IMR-90 (cell line): ENCODE measurements at regions not wholly inside any gene's neighbourhood (a gene's known extent, or its start where the extent isn't known, plus 50 kb on each side); places are given as distances from the start of the nearest gene placed in this dataset.
A peak's percentile ranks its signal among the peaks of the same experiment; 100 is the strongest.

Source experiments
- ATAC-seq: fragments of 200-7000 bp; cut with Tn5 transposase; 2 replicates; pipeline ENCODE4 v1.9.1; 2020; ENCODE audit warnings: low read depth, mild to moderate bottlenecking, moderate library complexity
- BruUV-seq: library from RNA; stranded (reverse); fragments of 400-500 nt; replicated peaks from 2 replicates; lab custom pipeline; 2021; lab: Mats Ljungman, UMichigan
- CTCF ChIA-PET: fragments of 300-600 bp; formaldehyde crosslinking; extraction: SDS; loops from one replicate; lab custom pipeline; 2021; ENCODE audit warnings: antibody characterized with exemption; lab: Yijun Ruan, JAX
- POLR2A ChIA-PET: fragments of 300-600 bp; sonication (Branson Sonifier 250); formaldehyde crosslinking; loops from one replicate; lab custom pipeline; 2022; ENCODE audit warnings: antibody characterized with exemption; ENCODE audit not compliant: unreplicated experiment; lab: Charles Lee
- DNase-seq: peaks from one replicate; pipeline ENCODE4 v3.0.0; 2013
- H2AFZ ChIP-seq: replicated peaks from 2 replicates; pipeline ENCODE3; 2013; ENCODE audit warnings: low read length, mild to moderate bottlenecking; ENCODE audit not compliant: poor library complexity
- H2AK5ac ChIP-seq: 2 replicates; pipeline ENCODE4 v1.6.1; 2013; ENCODE audit warnings: low read depth, low read length, inconsistent platforms
- H2AK9ac ChIP-seq: replicated peaks from 2 replicates; pipeline ENCODE3; 2013; ENCODE audit warnings: mild to moderate bottlenecking, low read depth, low read length, moderate library complexity; ENCODE audit not compliant: poor library complexity
- H2BK120ac ChIP-seq: 2 replicates; pipeline ENCODE4 v1.6.1; 2013; ENCODE audit warnings: low read depth, low read length, inconsistent platforms
- H2BK15ac ChIP-seq: 3 replicates; pipeline ENCODE4 v1.6.1; 2013; ENCODE audit warnings: low read depth, low read length, inconsistent platforms
- H2BK20ac ChIP-seq: 2 replicates; pipeline ENCODE4 v1.6.1; 2013; ENCODE audit warnings: low read depth, mild to moderate bottlenecking, inconsistent platforms, low read length, moderate library complexity
- H2BK5ac ChIP-seq: 2 replicates; pipeline ENCODE4 v1.6.1; 2013; ENCODE audit warnings: mild to moderate bottlenecking, low read depth, low read length, inconsistent platforms; ENCODE audit not compliant: poor library complexity, severe bottlenecking
- H3K14ac ChIP-seq: replicated peaks from 2 replicates; pipeline ENCODE4 v1.6.1; 2013; ENCODE audit warnings: low read depth, low read length, inconsistent platforms
- H3K18ac ChIP-seq: 2 replicates; pipeline ENCODE4 v1.6.1; 2013; ENCODE audit warnings: low read depth, low read length, control low read depth
- H3K23ac ChIP-seq: 2 replicates; pipeline ENCODE4 v1.6.1; 2013; ENCODE audit warnings: low read depth, low read length, inconsistent platforms
- H3K27ac ChIP-seq: 2 replicates; pipeline ENCODE4 v1.5.1; 2013; ENCODE audit warnings: mild to moderate bottlenecking, control low read depth, low read length; ENCODE audit not compliant: insufficient read depth
- H3K27me3 ChIP-seq: 2 replicates; pipeline ENCODE4 v1.6.1; 2013; ENCODE audit warnings: low read length; ENCODE audit not compliant: control insufficient read depth, insufficient read depth
- H3K36me3 ChIP-seq: 2 replicates; pipeline ENCODE4 v1.6.1; 2013; ENCODE audit warnings: low read length, mixed read lengths; ENCODE audit not compliant: control insufficient read depth, insufficient read depth
- H3K4ac ChIP-seq: 2 replicates; pipeline ENCODE4 v1.6.1; 2013; ENCODE audit warnings: low read depth, low read length, inconsistent platforms
- H3K4me1 ChIP-seq: 2 replicates; pipeline ENCODE4 v1.6.1; 2013; ENCODE audit warnings: low read length, mixed read lengths; ENCODE audit not compliant: control insufficient read depth, insufficient read depth
- H3K4me2 ChIP-seq: 2 replicates; pipeline ENCODE4 v1.6.1; 2013; ENCODE audit warnings: low read depth, mild to moderate bottlenecking, control low read depth, low read length, moderate library complexity
- H3K4me3 ChIP-seq: 2 replicates; pipeline ENCODE4 v1.5.1; 2013; ENCODE audit warnings: low read depth, mild to moderate bottlenecking, control low read depth, low read length, moderate library complexity; ENCODE audit not compliant: insufficient read depth
- H3K56ac ChIP-seq: 2 replicates; pipeline ENCODE4 v1.6.1; 2013; ENCODE audit warnings: low read length, inconsistent platforms; ENCODE audit not compliant: insufficient read depth; ENCODE audit errors: extremely low read depth
- H3K79me1 ChIP-seq, 2 experiments: 2 replicates each; pipeline ENCODE4 v1.6.1; 2013; ENCODE audit warnings: low read length in 2 of 2, inconsistent platforms in 1 of 2, low read depth in 1 of 2
- H3K9ac ChIP-seq: 2 replicates; pipeline ENCODE4 v1.6.1; 2013; ENCODE audit warnings: low read depth, low read length, control low read depth
- H3K9me1 ChIP-seq: 2 replicates; pipeline ENCODE4 v1.6.1; 2013; ENCODE audit warnings: low read length, inconsistent platforms; ENCODE audit not compliant: insufficient read depth
- H3K9me3 ChIP-seq: 2 replicates; pipeline ENCODE4 v1.6.1; 2013; ENCODE audit warnings: low read length; ENCODE audit not compliant: control insufficient read depth, insufficient read depth
- H4K20me1 ChIP-seq: 2 replicates; pipeline ENCODE4 v1.6.1; 2013; ENCODE audit warnings: low read length, inconsistent platforms; ENCODE audit not compliant: insufficient read depth
- H4K5ac ChIP-seq: 2 replicates; pipeline ENCODE4 v1.6.1; 2013; ENCODE audit warnings: mild to moderate bottlenecking, low read depth, low read length, control low read depth
- H4K8ac ChIP-seq, 2 experiments: 2 replicates each; pipeline ENCODE4 v1.6.1; 2013; ENCODE audit warnings: low read depth in 2 of 2, low read length in 2 of 2, control low read depth in 1 of 2, inconsistent platforms in 1 of 2
- H4K91ac ChIP-seq: 2 replicates; pipeline ENCODE4 v1.6.1; 2013; ENCODE audit warnings: low read depth, low read length, inconsistent platforms; ENCODE audit not compliant: insufficient read depth
- CEBPB ChIP-seq: IDR thresholded peaks from 2 replicates; pipeline ENCODE4 v1.6.1; 2012; ENCODE audit warnings: low read depth, low read length, improper control_type of control experiment
- RCOR1 ChIP-seq: IDR thresholded peaks from 2 replicates; pipeline ENCODE4 v1.6.1; 2012; ENCODE audit warnings: mild to moderate bottlenecking, low read length, improper control_type of control experiment; ENCODE audit not compliant: insufficient replicate concordance
- WGBS, 2 experiments: methylation state at CpG; one replicate each; pipeline versions ENCODE4 v1.1.5 to v1.1.7; 2013; ENCODE audit warnings: missing lambda C conversion rate in 2 of 2; ENCODE audit not compliant: insufficient read length in 1 of 2; ENCODE audit errors: extremely low coverage in 2 of 2; 5-methylcytosine and 5-hydroxymethylcytosine counted together
- dilution Hi-C: fragments of 300-500 bp; cut with HindIII; formaldehyde crosslinking; loops from one replicate; pipeline ENCODE4 v1.14.3; 2018; ENCODE audit warnings: low sequenced_read_pairs; ENCODE audit not compliant: unreplicated experiment
- in situ Hi-C: fragments of 300-500 bp; cut with MboI; formaldehyde crosslinking; loops from 3 replicates; pipeline ENCODE4 v1.14.3; 2019; ENCODE audit warnings: low sequenced_read_pairs, inconsistent platforms, mixed read lengths
- intact Hi-C: fragments of 100-400 bp; cut with micrococcal nuclease; formaldehyde crosslinking; loops from 2 replicates; pipeline ENCODE4 v1.10.0; 2022

DNA sequence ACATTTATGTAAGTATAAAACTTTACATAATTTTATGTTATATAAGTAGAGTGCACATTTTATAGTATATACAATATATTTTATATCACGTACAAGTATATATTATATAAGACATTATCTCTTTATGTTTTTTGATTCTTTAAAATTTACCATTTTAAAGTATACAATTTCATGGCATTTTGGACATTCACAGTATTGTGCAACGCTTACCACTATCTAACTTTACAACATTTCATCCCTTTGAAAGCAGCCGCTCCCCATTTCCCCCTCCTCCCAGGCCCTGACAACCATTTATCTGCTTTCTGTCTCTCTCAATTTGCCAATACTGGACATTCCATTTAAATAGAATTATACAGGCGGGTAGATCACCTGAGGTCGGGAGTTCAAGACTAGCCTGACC is 512.5 kb downstream of the TSN start:
- Histone ChIP-seq H3K56ac (no peak overlapping the region), H3K79me1 (no peaks in the 10 kb centered on the region), H4K5ac (no peak overlapping the region), H3K27me3 (no peaks in the 10 kb centered on the region), H2AFZ (no peak overlapping the region), H3K14ac (no peak overlapping the region), H4K8ac (no peak overlapping the region), H3K18ac (no peak overlapping the region), H3K9ac (no peak overlapping the region), H3K4me2 (no peak overlapping the region), H3K4me1 (no peaks in the 10 kb centered on the region), H3K4ac (no peak overlapping the region), H2BK5ac (no peak overlapping the region), H3K4me3 (no peak overlapping the region), H3K9me3 (0 out of 2 replicates have a peak, but pooled peaks cover 3% of the 10 kb centered on the region), H3K36me3 (no peaks in the 10 kb centered on the region), H3K27ac (no peak overlapping the region), H4K91ac (no peak overlapping the region), H3K9me1 (no peaks in the 10 kb centered on the region), H2BK20ac (no peak overlapping the region), H3K23ac (no peak overlapping the region), H2AK5ac (no peak overlapping the region), H2BK120ac (no peak overlapping the region), H2BK15ac (no peak overlapping the region), H4K20me1 (no peaks in the 10 kb centered on the region), H2AK9ac (no peak overlapping the region)
- in situ Hi-C loops = no loop called here
- no TSS peak for BruUV-seq
- CTCF ChIA-PET = no interaction called here
- POLR2A ChIA-PET = no interaction called here
- peak; percentile 37 for TF ChIP-seq CEBPB
- TF ChIP-seq RCOR1 = no peak
- ATAC-seq (no peak), DNase-seq (no peak)
- intact Hi-C loops = no loop called here
- WGBS, 2 experiments = 40% methylated on average over 1 of the region's 5 CpGs; no CpG with 5 or more reads in 1 of the 2 experiments
- dilution Hi-C loops = no loop called here
